ENCODE measurements at regions not wholly inside any gene's neighbourhood (a gene's known extent, or its start where the extent isn't known, plus 50 kb on each side); places are given as distances from the start of the nearest gene placed in this dataset.

DNA sequence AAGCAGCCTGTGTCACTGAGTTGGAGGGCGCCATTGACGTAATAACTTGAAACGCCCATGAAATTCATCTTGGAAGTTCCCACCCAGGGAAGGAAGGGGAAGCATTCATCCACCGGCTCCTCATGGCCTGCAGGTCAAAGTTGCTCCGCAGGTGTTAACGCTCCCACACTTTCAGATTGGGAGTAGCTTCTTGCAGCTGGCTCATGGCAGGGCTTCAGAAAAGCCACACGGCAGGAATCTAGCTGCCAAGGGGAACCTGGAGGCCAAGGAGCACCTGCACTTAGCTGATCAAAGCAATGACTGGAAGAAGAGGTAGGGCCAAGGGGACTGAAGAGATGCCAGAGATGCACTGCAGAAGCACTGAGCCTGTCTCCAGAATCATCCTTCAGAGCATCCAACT is 203.2 kb downstream of the ARHGAP12 start:
- intact Hi-C loops (cut with DNase I), result no loop called here
- ATAC-seq (no peak), DNase-seq (no peak)
- Histone ChIP-seq H3K36me3 (no peaks in the 10 kb centered on the region), H3K4me1 (no peaks in the 10 kb centered on the region), H3K4me3 (no peak overlapping the region), H3K9me3 (no peaks in the 10 kb centered on the region), H3K27ac (no peak overlapping the region), H3K27me3 (ENCODE audit: low read depth) (no peaks in the 10 kb centered on the region)
- no peak for TF ChIP-seq CTCF (IDR thresholded peaks at IDR 0.05)

DNA sequence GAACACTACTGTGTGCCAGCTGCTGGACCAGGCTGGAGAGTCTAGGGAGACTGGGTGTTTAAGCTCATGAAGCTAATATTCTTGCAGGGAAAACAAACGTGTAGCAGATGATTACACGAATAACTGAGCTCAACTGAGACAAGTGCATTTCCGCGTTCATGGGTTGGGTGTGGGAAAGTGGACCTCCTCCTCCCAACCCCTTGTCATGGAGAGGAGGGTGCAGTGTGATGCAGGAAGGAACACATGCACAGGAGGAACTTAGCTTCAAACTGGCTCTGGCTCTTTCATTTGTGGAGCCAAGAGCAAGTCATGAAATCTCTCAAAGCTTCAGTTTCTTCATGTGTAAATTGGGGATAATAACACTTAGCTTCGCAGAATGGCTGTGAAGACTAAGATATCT is 204.3 kb downstream of the ARHGAP12 start:
- Histone ChIP-seq H3K4me3 (no peak overlapping the region), H3K36me3 (no peaks in the 10 kb centered on the region), H3K9me3 (no peaks in the 10 kb centered on the region), H3K27ac (no peak overlapping the region), H3K27me3 (ENCODE audit: low read depth) (no peaks in the 10 kb centered on the region), H3K4me1 (no peaks in the 10 kb centered on the region)
- ATAC-seq (no peak), DNase-seq (no peak)
- TF ChIP-seq CTCF (IDR thresholded peaks at IDR 0.05), result no peak
- intact Hi-C loops (cut with DNase I), result no loop called here

DNA sequence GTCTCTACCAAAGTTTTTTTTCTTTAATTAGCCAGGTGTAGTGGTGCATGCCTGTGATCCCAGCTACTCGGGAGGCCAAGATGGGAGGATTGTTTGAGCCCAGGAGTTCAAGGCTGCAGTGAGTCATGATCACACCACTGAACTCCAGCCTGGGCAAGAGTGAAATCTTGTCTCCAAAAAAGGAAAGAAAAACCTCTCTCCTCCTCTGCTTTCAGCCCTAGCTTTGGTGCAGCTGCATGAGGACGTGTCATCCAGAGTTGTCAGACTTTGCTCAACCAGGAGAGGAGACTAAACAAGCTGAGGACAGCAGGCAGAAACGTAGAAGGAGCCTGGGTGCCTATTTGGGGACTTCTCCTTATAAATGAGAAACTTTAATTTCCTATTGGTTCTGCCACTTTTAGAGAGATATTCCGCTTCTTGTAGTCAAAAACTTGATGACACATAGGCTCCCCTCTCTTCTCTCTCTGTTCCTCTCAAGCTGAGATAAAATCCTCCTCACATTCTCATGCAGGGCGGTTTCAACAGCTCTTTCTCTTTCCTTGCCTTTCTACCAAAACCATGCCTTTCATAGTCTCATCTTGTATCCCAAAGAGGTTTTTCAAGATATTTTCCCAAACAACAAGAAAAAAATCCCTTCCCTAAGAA is 205.4 kb downstream of the ARHGAP12 start:
- Histone ChIP-seq H3K4me3 (no peak overlapping the region), H3K27ac (no peak overlapping the region), H3K36me3 (no peaks in the 10 kb centered on the region), H3K4me1 (no peaks in the 10 kb centered on the region), H3K9me3 (no peaks in the 10 kb centered on the region), H3K27me3 (ENCODE audit: low read depth) (no peaks in the 10 kb centered on the region)
- intact Hi-C loops (cut with DNase I), result no loop called here
- ATAC-seq (no peak), DNase-seq (no peak)
- TF ChIP-seq CTCF (IDR thresholded peaks at IDR 0.05), result no peak

GRCh38 chr10:31721096-31721495 is 207.5 kb downstream of the ARHGAP12 start:
- no peaks in the 10 kb centered on the region for H3K4me1 ChIP-seq
- H3K27ac ChIP-seq, result no peak overlapping the region
- no peaks in the 10 kb centered on the region for H3K9me3 ChIP-seq
- DNase-seq (no peak), ATAC-seq (no peak)
- intact Hi-C loops (cut with DNase I), result no loop called here
- TF ChIP-seq CTCF (IDR thresholded peaks at IDR 0.05), result no peak
- no peaks in the 10 kb centered on the region for H3K27me3 ChIP-seq (ENCODE audit: low read depth)
- no peaks in the 10 kb centered on the region for H3K36me3 ChIP-seq
- no peak overlapping the region for H3K4me3 ChIP-seq

- no peak for DNase-seq
- no peak for TF ChIP-seq CTCF (IDR thresholded peaks at IDR 0.05)
- H3K4me3 ChIP-seq, result no peak overlapping the region
- intact Hi-C loops (cut with DNase I), result no loop called here
- no peaks in the 10 kb centered on the region for H3K27me3 ChIP-seq (ENCODE audit: low read depth)
- no peaks in the 10 kb centered on the region for H3K36me3 ChIP-seq
- ATAC-seq, result no peak
- H3K27ac ChIP-seq, result no peak overlapping the region
- H3K4me1 ChIP-seq, result no peaks in the 10 kb centered on the region
- H3K9me3 ChIP-seq, result no peaks in the 10 kb centered on the region
Observed at GRCh38 chr10:31720546-31720945, 208.1 kb downstream of the ARHGAP12 start.
